CD4-positive, alpha-beta T cell (primary cell): ENCODE measurements at regions not wholly inside any gene's neighbourhood (a gene's known extent, or its start where the extent isn't known, plus 50 kb on each side); places are given as distances from the start of the nearest gene placed in this dataset.

ENCODE experiments used
- ATAC-seq: fragments of 200-7000 bp; cut with Tn5 transposase; one replicate; pipeline ENCODE4 v1.10.0; 2022; ENCODE audit warnings: mild to moderate bottlenecking; ENCODE audit not compliant: poor library complexity
- CTCF ChIA-PET: fragments of 350-600 bp; sonication (Branson Sonifier 250); formaldehyde crosslinking; loops from one replicate; lab custom pipeline; 2021; ENCODE audit warnings: antibody characterized with exemption, inconsistent platforms; lab: Charles Lee
- POLR2A ChIA-PET: fragments of 350-600 bp; sonication (Branson Sonifier 250); formaldehyde crosslinking; loops from one replicate; lab custom pipeline; 2021; ENCODE audit warnings: antibody characterized with exemption, inconsistent platforms; lab: Charles Lee
- DNase-seq, 14 experiments: peaks; one replicate each; pipeline ENCODE4 v3.0.0-alpha.2; 2013 to 2020; ENCODE audit warnings: mixed read lengths in 2 of 14
- H3K27ac ChIP-seq, 2 donors: one replicate each; pipeline versions ENCODE4 v1.5.1 to v1.7.0; 2013; ENCODE audit warnings: low read length in 2 of 2, low read depth in 1 of 2, mild to moderate bottlenecking in 1 of 2
- H3K27me3 ChIP-seq, 2 experiments: 1 replicate in 1 of 2; 2 replicates in 1 of 2; pipeline versions ENCODE4 v1.6.1 to v1.7.0; 2013; ENCODE audit warnings: low read length in 2 of 2, control low read depth in 1 of 2, mild to moderate bottlenecking in 1 of 2, moderate library complexity in 1 of 2; ENCODE audit not compliant: insufficient read depth in 2 of 2, control insufficient read depth in 1 of 2
- H3K36me3 ChIP-seq: one replicate; pipeline ENCODE4 v1.6.1; 2013; ENCODE audit warnings: low read length, control low read depth; ENCODE audit not compliant: insufficient read depth
- H3K4me1 ChIP-seq: one replicate; pipeline ENCODE4 v1.6.1; 2013; ENCODE audit warnings: low read length, control low read depth; ENCODE audit not compliant: insufficient read depth
- H3K4me3 ChIP-seq: one replicate; pipeline ENCODE4 v1.5.1; 2013; ENCODE audit warnings: mild to moderate bottlenecking, low read length, moderate library complexity
- H3K9me3 ChIP-seq, 2 experiments: 1 replicate in 1 of 2; 2 replicates in 1 of 2; pipeline versions ENCODE4 v1.6.1 to v1.7.0; 2013; ENCODE audit warnings: low read length in 2 of 2, mild to moderate bottlenecking in 2 of 2, control low read depth in 1 of 2, moderate library complexity in 1 of 2; ENCODE audit not compliant: control insufficient read depth in 1 of 2, insufficient read depth in 1 of 2
- H3K27ac Mint-ChIP-seq: one replicate; pipeline ENCODE4 v1.8.0; 2020; ENCODE audit warnings: mixed read lengths
- H3K27me3 Mint-ChIP-seq: one replicate; pipeline ENCODE4 v1.8.0; 2021; ENCODE audit warnings: mixed read lengths
- H3K36me3 Mint-ChIP-seq: one replicate; pipeline ENCODE4 v1.8.0; 2021; ENCODE audit warnings: low read depth, mixed read lengths
- H3K4me1 Mint-ChIP-seq: one replicate; pipeline ENCODE4 v1.8.0; 2021; ENCODE audit warnings: low read depth, mixed read lengths
- H3K4me3 Mint-ChIP-seq: one replicate; pipeline ENCODE4 v1.8.0; 2020; ENCODE audit warnings: mild to moderate bottlenecking, mixed read lengths
- H3K9me3 Mint-ChIP-seq: one replicate; pipeline ENCODE4 v1.8.0; 2020; ENCODE audit warnings: mixed read lengths
- CTCF ChIP-seq: fragments of 200-600 bp; IDR thresholded peaks from one replicate; pipeline ENCODE4 v1.8.0; 2022; ENCODE audit warnings: antibody characterized with exemption, mild to moderate bottlenecking
- intact Hi-C, 2 experiments: fragments of 100-400 bp; cut with DNase I in 1 of 2; cut with micrococcal nuclease in 1 of 2; formaldehyde crosslinking; loops; one replicate each; pipeline versions ENCODE4 v1.15.1 to v1.9.0; 2023 to 2025; cut with DNase I, micrococcal nuclease

DNA sequence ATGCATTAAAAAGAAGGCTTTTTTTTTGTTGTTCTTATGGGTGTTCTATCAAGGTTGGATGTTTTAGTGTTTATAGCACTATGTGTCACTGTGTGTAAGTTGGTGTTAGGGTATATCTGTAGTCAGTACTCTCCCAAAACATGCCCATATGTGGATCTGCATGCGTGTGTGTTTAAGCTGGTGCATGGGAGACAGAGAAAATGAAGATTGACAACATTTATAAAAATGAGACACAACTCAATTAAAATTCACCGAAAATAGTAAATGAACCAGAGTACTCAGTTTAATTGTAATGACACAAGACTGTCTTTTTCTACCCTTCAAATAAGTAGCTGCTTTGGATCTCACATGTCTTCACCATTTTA is 323.4 kb downstream of the TMEM161B start:
- no peaks in the 10 kb centered on the region for H3K36me3 ChIP-seq
- no peak overlapping the region for H3K27ac Mint-ChIP-seq
- H3K4me3 ChIP-seq = no peak overlapping the region
- H3K27ac ChIP-seq = no peak overlapping the region
- no peaks in the 10 kb centered on the region for H3K36me3 Mint-ChIP-seq
- TF ChIP-seq CTCF = no peak
- intact Hi-C loops = no loop called here
- no peak overlapping the region for H3K4me3 Mint-ChIP-seq
- H3K9me3 ChIP-seq = no peaks in the 10 kb centered on the region
- ChIA-PET CTCF (no interaction called here), POLR2A (no interaction called here)
- peaks cover 3% of the 10 kb centered on the region for H3K9me3 Mint-ChIP-seq
- no peaks in the 10 kb centered on the region for H3K4me1 Mint-ChIP-seq
- DNase-seq (no peak), ATAC-seq (no peak)
- peaks cover 7% of the 10 kb centered on the region for H3K27me3 Mint-ChIP-seq
- no peaks in the 10 kb centered on the region for H3K4me1 ChIP-seq
- H3K27me3 ChIP-seq = no peaks in the 10 kb centered on the region

- Mint-ChIP-seq H3K27ac (no peak overlapping the region), H3K9me3 (peaks cover 3% of the 10 kb centered on the region), H3K27me3 (peaks cover 7% of the 10 kb centered on the region), H3K4me1 (no peaks in the 10 kb centered on the region), H3K36me3 (no peaks in the 10 kb centered on the region), H3K4me3 (no peak overlapping the region)
- intact Hi-C loops = no loop called here
- Histone ChIP-seq H3K9me3 (no peaks in the 10 kb centered on the region), H3K4me3 (no peak overlapping the region), H3K27ac (no peak overlapping the region), H3K27me3 (no peaks in the 10 kb centered on the region), H3K4me1 (no peaks in the 10 kb centered on the region), H3K36me3 (no peaks in the 10 kb centered on the region)
- DNase-seq = no peak
- no peak for TF ChIP-seq CTCF
- no peak for ATAC-seq
- CTCF ChIA-PET = no interaction called here
- POLR2A ChIA-PET = no interaction called here
These were observed 323.9 kb downstream of the TMEM161B start for GRCh38 chr5:87944553-87945285.

GRCh38 chr5:87940775-87941174 is 327.9 kb downstream of the TMEM161B start:
- Mint-ChIP-seq H3K4me1 (no peaks in the 10 kb centered on the region), H3K4me3 (no peak overlapping the region), H3K9me3 (no peaks in the 10 kb centered on the region), H3K36me3 (no peaks in the 10 kb centered on the region), H3K27me3 (peaks cover 7% of the 10 kb centered on the region), H3K27ac (no peak overlapping the region)
- ChIA-PET CTCF (no interaction called here), POLR2A (no interaction called here)
- Histone ChIP-seq H3K9me3 (no peaks in the 10 kb centered on the region), H3K27me3 (no peaks in the 10 kb centered on the region), H3K4me3 (no peak overlapping the region), H3K27ac (no peak overlapping the region), H3K4me1 (no peaks in the 10 kb centered on the region), H3K36me3 (no peaks in the 10 kb centered on the region)
- ATAC-seq = no peak
- no peak for TF ChIP-seq CTCF
- intact Hi-C loops = no loop called here
- DNase-seq = no peak
